WTC11 (cell line): ENCODE measurements at regions not wholly inside any gene's neighbourhood (a gene's known extent, or its start where the extent isn't known, plus 50 kb on each side); places are given as distances from the start of the nearest gene placed in this dataset.

Experiments used
- CREM ChIP-seq: sonication (generic); formaldehyde crosslinking; IDR thresholded peaks from 2 replicates; pipeline ENCODE4 v1.8.1; 2022; ENCODE audit warnings: mild to moderate bottlenecking, missing genetic modification reagents, moderate library complexity
- ESRRA ChIP-seq: sonication (generic); formaldehyde crosslinking; IDR thresholded peaks from 2 replicates; pipeline ENCODE4 v1.8.1; 2022; ENCODE audit warnings: mild to moderate bottlenecking, missing genetic modification reagents, borderline replicate concordance
- FOXJ3 ChIP-seq: sonication (generic); formaldehyde crosslinking; IDR thresholded peaks from 2 replicates; pipeline ENCODE4 v1.9.0; 2021; ENCODE audit warnings: missing genetic modification reagents, mild to moderate bottlenecking, borderline replicate concordance
- JUN ChIP-seq: sonication (generic); formaldehyde crosslinking; IDR thresholded peaks from 2 replicates; pipeline ENCODE4 v1.8.0; 2023; ENCODE audit warnings: mild to moderate bottlenecking, missing genetic modification reagents
- KAT7 ChIP-seq: sonication (generic); formaldehyde crosslinking; IDR thresholded peaks from 2 replicates; pipeline ENCODE4 v1.8.1; 2023; ENCODE audit warnings: missing genetic modification reagents, mild to moderate bottlenecking, borderline replicate concordance
- NFYB ChIP-seq: sonication (generic); formaldehyde crosslinking; conservative IDR thresholded peaks from 2 replicates; pipeline ENCODE4 v1.8.0; 2022; ENCODE audit warnings: low read depth, missing genetic modification reagents
- TF ChIP-seq, protein P1 (sequence below): fragments of 200-600 bp; IDR thresholded peaks from 2 replicates; pipeline ENCODE4 v1.8.0; 2022; ENCODE audit warnings: antibody characterized with exemption
- TF ChIP-seq, protein P2 (sequence below): sonication (generic); formaldehyde crosslinking; IDR thresholded peaks from 2 replicates; pipeline ENCODE4 v1.8.0; 2023; ENCODE audit warnings: mild to moderate bottlenecking, missing genetic modification reagents
- TF ChIP-seq, protein P3 (sequence below): sonication (generic); formaldehyde crosslinking; IDR thresholded peaks from 2 replicates; pipeline ENCODE4 v1.8.0; 2022; ENCODE audit warnings: mild to moderate bottlenecking, missing genetic modification reagents
- TF ChIP-seq, protein P4 (sequence below): sonication (generic); formaldehyde crosslinking; conservative IDR thresholded peaks from 2 replicates; pipeline ENCODE4 v1.8.1; 2022; ENCODE audit warnings: mild to moderate bottlenecking, missing genetic modification reagents
- TF ChIP-seq, protein P5 (sequence below): sonication (generic); formaldehyde crosslinking; conservative IDR thresholded peaks from 2 replicates; pipeline ENCODE4 v1.8.1; 2023; ENCODE audit warnings: mild to moderate bottlenecking, low read depth, missing genetic modification reagents, moderate library complexity
- TF ChIP-seq, protein P6 (sequence below): sonication (generic); formaldehyde crosslinking; IDR thresholded peaks from 2 replicates; pipeline ENCODE4 v1.8.1; 2023; ENCODE audit warnings: mild to moderate bottlenecking, missing genetic modification reagents, moderate library complexity
- TF ChIP-seq, protein P7 (sequence below): sonication (generic); formaldehyde crosslinking; IDR thresholded peaks from 2 replicates; pipeline ENCODE4 v1.8.0; 2022; ENCODE audit warnings: mild to moderate bottlenecking, missing genetic modification reagents
- TF ChIP-seq, protein P8 (sequence below): sonication (generic); formaldehyde crosslinking; IDR thresholded peaks from 2 replicates; pipeline ENCODE4 v1.8.1; 2022; ENCODE audit warnings: mild to moderate bottlenecking, moderate library complexity, missing genetic modification reagents

DNA sequence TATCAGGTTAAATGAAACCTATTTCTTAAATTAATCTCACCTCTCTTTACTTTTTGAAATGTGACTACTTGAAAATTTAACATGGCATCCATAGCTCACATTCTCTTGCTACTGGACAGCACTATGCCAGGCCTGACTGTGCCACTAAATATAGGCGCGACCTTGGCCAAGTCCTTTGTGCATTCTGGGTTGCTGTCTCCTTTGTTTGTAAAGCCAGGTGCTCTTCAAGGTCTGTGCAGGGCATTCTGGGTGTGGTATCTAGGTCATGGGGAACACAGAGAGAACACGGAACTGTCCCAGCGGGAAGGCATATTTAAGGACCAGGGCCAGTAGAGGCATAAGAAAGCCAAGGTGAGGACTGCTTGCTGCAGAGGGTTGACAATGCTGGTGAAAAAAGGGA lies 121.2 kb downstream of the ZNF664 start:
- TF ChIP-seq, protein P1, sequence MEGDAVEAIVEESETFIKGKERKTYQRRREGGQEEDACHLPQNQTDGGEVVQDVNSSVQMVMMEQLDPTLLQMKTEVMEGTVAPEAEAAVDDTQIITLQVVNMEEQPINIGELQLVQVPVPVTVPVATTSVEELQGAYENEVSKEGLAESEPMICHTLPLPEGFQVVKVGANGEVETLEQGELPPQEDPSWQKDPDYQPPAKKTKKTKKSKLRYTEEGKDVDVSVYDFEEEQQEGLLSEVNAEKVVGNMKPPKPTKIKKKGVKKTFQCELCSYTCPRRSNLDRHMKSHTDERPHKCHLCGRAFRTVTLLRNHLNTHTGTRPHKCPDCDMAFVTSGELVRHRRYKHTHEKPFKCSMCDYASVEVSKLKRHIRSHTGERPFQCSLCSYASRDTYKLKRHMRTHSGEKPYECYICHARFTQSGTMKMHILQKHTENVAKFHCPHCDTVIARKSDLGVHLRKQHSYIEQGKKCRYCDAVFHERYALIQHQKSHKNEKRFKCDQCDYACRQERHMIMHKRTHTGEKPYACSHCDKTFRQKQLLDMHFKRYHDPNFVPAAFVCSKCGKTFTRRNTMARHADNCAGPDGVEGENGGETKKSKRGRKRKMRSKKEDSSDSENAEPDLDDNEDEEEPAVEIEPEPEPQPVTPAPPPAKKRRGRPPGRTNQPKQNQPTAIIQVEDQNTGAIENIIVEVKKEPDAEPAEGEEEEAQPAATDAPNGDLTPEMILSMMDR: no peak
- TF ChIP-seq KAT7 (CRISPR knock-in tag) (no peak), CREM (CRISPR knock-in tag) (no peak), FOXJ3 (no peak), NFYB (CRISPR knock-in tag) (no peak), ESRRA (CRISPR knock-in tag) (no peak), JUN (no peak)
- TF ChIP-seq, protein P2, sequence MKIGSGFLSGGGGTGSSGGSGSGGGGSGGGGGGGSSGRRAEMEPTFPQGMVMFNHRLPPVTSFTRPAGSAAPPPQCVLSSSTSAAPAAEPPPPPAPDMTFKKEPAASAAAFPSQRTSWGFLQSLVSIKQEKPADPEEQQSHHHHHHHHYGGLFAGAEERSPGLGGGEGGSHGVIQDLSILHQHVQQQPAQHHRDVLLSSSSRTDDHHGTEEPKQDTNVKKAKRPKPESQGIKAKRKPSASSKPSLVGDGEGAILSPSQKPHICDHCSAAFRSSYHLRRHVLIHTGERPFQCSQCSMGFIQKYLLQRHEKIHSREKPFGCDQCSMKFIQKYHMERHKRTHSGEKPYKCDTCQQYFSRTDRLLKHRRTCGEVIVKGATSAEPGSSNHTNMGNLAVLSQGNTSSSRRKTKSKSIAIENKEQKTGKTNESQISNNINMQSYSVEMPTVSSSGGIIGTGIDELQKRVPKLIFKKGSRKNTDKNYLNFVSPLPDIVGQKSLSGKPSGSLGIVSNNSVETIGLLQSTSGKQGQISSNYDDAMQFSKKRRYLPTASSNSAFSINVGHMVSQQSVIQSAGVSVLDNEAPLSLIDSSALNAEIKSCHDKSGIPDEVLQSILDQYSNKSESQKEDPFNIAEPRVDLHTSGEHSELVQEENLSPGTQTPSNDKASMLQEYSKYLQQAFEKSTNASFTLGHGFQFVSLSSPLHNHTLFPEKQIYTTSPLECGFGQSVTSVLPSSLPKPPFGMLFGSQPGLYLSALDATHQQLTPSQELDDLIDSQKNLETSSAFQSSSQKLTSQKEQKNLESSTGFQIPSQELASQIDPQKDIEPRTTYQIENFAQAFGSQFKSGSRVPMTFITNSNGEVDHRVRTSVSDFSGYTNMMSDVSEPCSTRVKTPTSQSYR (CRISPR knock-in tag): no peak
- TF ChIP-seq, protein P3, sequence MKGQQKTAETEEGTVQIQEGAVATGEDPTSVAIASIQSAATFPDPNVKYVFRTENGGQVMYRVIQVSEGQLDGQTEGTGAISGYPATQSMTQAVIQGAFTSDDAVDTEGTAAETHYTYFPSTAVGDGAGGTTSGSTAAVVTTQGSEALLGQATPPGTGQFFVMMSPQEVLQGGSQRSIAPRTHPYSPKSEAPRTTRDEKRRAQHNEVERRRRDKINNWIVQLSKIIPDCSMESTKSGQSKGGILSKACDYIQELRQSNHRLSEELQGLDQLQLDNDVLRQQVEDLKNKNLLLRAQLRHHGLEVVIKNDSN (CRISPR knock-in tag): no peak
- TF ChIP-seq, protein P4, sequence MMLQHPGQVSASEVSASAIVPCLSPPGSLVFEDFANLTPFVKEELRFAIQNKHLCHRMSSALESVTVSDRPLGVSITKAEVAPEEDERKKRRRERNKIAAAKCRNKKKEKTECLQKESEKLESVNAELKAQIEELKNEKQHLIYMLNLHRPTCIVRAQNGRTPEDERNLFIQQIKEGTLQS (CRISPR knock-in tag): no peak
- TF ChIP-seq, protein P5, sequence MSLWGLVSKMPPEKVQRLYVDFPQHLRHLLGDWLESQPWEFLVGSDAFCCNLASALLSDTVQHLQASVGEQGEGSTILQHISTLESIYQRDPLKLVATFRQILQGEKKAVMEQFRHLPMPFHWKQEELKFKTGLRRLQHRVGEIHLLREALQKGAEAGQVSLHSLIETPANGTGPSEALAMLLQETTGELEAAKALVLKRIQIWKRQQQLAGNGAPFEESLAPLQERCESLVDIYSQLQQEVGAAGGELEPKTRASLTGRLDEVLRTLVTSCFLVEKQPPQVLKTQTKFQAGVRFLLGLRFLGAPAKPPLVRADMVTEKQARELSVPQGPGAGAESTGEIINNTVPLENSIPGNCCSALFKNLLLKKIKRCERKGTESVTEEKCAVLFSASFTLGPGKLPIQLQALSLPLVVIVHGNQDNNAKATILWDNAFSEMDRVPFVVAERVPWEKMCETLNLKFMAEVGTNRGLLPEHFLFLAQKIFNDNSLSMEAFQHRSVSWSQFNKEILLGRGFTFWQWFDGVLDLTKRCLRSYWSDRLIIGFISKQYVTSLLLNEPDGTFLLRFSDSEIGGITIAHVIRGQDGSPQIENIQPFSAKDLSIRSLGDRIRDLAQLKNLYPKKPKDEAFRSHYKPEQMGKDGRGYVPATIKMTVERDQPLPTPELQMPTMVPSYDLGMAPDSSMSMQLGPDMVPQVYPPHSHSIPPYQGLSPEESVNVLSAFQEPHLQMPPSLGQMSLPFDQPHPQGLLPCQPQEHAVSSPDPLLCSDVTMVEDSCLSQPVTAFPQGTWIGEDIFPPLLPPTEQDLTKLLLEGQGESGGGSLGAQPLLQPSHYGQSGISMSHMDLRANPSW (CRISPR knock-in tag): no peak
- TF ChIP-seq, protein P6, sequence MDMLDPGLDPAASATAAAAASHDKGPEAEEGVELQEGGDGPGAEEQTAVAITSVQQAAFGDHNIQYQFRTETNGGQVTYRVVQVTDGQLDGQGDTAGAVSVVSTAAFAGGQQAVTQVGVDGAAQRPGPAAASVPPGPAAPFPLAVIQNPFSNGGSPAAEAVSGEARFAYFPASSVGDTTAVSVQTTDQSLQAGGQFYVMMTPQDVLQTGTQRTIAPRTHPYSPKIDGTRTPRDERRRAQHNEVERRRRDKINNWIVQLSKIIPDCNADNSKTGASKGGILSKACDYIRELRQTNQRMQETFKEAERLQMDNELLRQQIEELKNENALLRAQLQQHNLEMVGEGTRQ (CRISPR knock-in tag): no peak
- TF ChIP-seq, protein P7, sequence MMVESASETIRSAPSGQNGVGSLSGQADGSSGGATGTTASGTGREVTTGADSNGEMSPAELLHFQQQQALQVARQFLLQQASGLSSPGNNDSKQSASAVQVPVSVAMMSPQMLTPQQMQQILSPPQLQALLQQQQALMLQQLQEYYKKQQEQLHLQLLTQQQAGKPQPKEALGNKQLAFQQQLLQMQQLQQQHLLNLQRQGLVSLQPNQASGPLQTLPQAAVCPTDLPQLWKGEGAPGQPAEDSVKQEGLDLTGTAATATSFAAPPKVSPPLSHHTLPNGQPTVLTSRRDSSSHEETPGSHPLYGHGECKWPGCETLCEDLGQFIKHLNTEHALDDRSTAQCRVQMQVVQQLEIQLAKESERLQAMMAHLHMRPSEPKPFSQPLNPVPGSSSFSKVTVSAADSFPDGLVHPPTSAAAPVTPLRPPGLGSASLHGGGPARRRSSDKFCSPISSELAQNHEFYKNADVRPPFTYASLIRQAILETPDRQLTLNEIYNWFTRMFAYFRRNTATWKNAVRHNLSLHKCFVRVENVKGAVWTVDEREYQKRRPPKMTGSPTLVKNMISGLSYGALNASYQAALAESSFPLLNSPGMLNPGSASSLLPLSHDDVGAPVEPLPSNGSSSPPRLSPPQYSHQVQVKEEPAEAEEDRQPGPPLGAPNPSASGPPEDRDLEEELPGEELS: no peak
- TF ChIP-seq, protein P8, sequence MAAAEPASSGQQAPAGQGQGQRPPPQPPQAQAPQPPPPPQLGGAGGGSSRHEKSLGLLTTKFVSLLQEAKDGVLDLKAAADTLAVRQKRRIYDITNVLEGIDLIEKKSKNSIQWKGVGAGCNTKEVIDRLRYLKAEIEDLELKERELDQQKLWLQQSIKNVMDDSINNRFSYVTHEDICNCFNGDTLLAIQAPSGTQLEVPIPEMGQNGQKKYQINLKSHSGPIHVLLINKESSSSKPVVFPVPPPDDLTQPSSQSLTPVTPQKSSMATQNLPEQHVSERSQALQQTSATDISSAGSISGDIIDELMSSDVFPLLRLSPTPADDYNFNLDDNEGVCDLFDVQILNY (CRISPR knock-in tag): no peak
